HEK293 (cell line): ENCODE measurements at regions not wholly inside any gene's neighbourhood (a gene's known extent, or its start where the extent isn't known, plus 50 kb on each side); places are given as distances from the start of the nearest gene placed in this dataset.

ENCODE experiments used
- CTCF ChIP-seq: fragments of 450-650 bp; formaldehyde crosslinking; IDR thresholded peaks from 2 replicates; pipeline ENCODE4 v1.5.1; 2016; ENCODE audit warnings: missing biosample characterization, missing genetic modification characterization
- ZBTB7A ChIP-seq: fragments of 450-650 bp; formaldehyde crosslinking; IDR thresholded peaks from 2 replicates; pipeline ENCODE4 v1.5.1; 2016; ENCODE audit warnings: low read depth, missing biosample characterization, missing genetic modification characterization
- ZNF175 ChIP-seq: fragments of 450-650 bp; formaldehyde crosslinking; IDR thresholded peaks from 2 replicates; pipeline ENCODE4 v1.5.1; 2016; ENCODE audit warnings: missing biosample characterization, missing genetic modification characterization
- ZNF239 ChIP-seq: fragments of 450-650 bp; formaldehyde crosslinking; IDR thresholded peaks from 2 replicates; pipeline ENCODE4 v1.5.1; 2016; ENCODE audit warnings: missing biosample characterization, missing genetic modification characterization
- ZNF24 ChIP-seq: fragments of 450-650 bp; formaldehyde crosslinking; IDR thresholded peaks from 2 replicates; pipeline ENCODE4 v1.5.1; 2016; ENCODE audit warnings: missing biosample characterization, missing genetic modification characterization
- ZNF501 ChIP-seq: fragments of 450-650 bp; formaldehyde crosslinking; IDR thresholded peaks from 2 replicates; pipeline ENCODE4 v1.5.1; 2016; ENCODE audit warnings: missing biosample characterization, missing genetic modification characterization
- ZNF555 ChIP-seq: fragments of 450-650 bp; formaldehyde crosslinking; conservative IDR thresholded peaks from 2 replicates; pipeline ENCODE4 v1.5.1; 2017; ENCODE audit warnings: missing biosample characterization, mild to moderate bottlenecking, missing genetic modification characterization, inconsistent platforms
- TF ChIP-seq, protein P1 (sequence below): fragments of 450-650 bp; formaldehyde crosslinking; IDR thresholded peaks from 2 replicates; pipeline ENCODE4 v1.5.1; 2017; ENCODE audit warnings: missing biosample characterization, missing genetic modification characterization

- TF ChIP-seq ZNF175 (no peak), ZNF24 (tag by site-specific recombination) (no peak), ZNF501 (tag by site-specific recombination) (no peak), CTCF (tag by site-specific recombination) (no peak), ZNF555 (tag by site-specific recombination) (no peak), ZBTB7A (tag by site-specific recombination) (no peak), ZNF239 (tag by site-specific recombination) (no peak)
- TF ChIP-seq, protein P1, sequence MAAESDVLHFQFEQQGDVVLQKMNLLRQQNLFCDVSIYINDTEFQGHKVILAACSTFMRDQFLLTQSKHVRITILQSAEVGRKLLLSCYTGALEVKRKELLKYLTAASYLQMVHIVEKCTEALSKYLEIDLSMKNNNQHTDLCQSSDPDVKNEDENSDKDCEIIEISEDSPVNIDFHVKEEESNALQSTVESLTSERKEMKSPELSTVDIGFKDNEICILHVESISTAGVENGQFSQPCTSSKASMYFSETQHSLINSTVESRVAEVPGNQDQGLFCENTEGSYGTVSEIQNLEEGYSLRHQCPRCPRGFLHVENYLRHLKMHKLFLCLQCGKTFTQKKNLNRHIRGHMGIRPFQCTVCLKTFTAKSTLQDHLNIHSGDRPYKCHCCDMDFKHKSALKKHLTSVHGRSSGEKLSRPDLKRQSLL = no peak
Measured at GRCh38 chr16:79826732-79827475, 226.4 kb upstream of the MAF start.
